Endothelial cell (in vitro differentiated cells): ENCODE measurements at regions not wholly inside any gene's neighbourhood (a gene's known extent, or its start where the extent isn't known, plus 50 kb on each side); places are given as distances from the start of the nearest gene placed in this dataset.
"Not testable (repeated sequence)": the region's sequence is repeated elsewhere in the genome, so short reads cannot be mapped to it uniquely, and the experiment has no call there.

Source experiments
- DNase-seq: peaks from one replicate; pipeline ENCODE4 v3.0.0; 2021; ENCODE audit warnings: low spot score
- H3K27ac Mint-ChIP-seq: one replicate; pipeline ENCODE4 v1.8.0; 2021; ENCODE audit warnings: mixed read lengths, inconsistent platforms; ENCODE audit not compliant: unreplicated experiment
- H3K27me3 Mint-ChIP-seq: one replicate; pipeline ENCODE4 v1.8.0; 2021; ENCODE audit warnings: mild to moderate bottlenecking, moderate library complexity, mixed read lengths, inconsistent platforms; ENCODE audit not compliant: unreplicated experiment
- H3K36me3 Mint-ChIP-seq: one replicate; pipeline ENCODE4 v1.8.0; 2021; ENCODE audit warnings: mild to moderate bottlenecking, low read depth, mixed read lengths, inconsistent platforms; ENCODE audit not compliant: unreplicated experiment
- H3K4me1 Mint-ChIP-seq: one replicate; pipeline ENCODE4 v1.8.0; 2021; ENCODE audit warnings: mild to moderate bottlenecking, mixed read lengths, inconsistent platforms; ENCODE audit not compliant: unreplicated experiment
- H3K4me3 Mint-ChIP-seq: one replicate; pipeline ENCODE4 v1.8.0; 2021; ENCODE audit warnings: mild to moderate bottlenecking, mixed read lengths, inconsistent platforms; ENCODE audit not compliant: unreplicated experiment
- H3K9me3 Mint-ChIP-seq: one replicate; pipeline ENCODE4 v1.8.0; 2021; ENCODE audit warnings: mixed read lengths, inconsistent platforms; ENCODE audit not compliant: unreplicated experiment
- CTCF ChIP-seq: fragments of 200-600 bp; sonication (generic); IDR thresholded peaks from one replicate; pipeline ENCODE4 v1.5.0; 2021; ENCODE audit warnings: antibody characterized with exemption; ENCODE audit not compliant: unreplicated experiment

GRCh38 chr10:61589547-61590243 is 73.0 kb upstream of the CABCOCO1 start:
- Mint-ChIP-seq H3K27me3 (no peaks in the 10 kb centered on the region), H3K4me3 (no peak overlapping the region), H3K9me3 (no peaks in the 10 kb centered on the region), H3K27ac (no peak overlapping the region), H3K36me3 (no peaks in the 10 kb centered on the region), H3K4me1 (no peaks in the 10 kb centered on the region)
- DNase-seq: no peak
- no peak for TF ChIP-seq CTCF

DNA sequence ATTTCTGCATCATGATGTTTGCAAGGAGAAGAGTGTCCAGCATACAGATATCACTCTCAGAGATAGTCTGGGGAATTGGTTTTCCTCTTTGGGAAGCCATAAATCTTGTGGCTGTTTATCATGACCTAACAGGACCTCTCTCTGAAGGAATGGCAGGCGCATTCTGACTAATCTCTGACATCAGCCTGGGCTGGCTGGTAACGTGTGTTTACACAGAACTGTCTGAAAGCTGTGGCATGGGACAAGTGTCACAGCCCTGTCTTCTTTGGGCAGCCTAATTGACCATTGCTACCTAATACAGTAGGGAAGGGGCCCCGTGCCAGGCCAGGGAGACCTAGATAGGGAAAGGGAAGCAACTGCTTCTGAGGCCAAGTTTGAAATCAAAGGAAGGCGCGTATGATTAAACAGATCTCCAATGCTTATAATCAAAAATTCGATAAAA is 73.9 kb upstream of the CABCOCO1 start:
- Mint-ChIP-seq H3K4me3 (no peak overlapping the region), H3K9me3 (no peaks in the 10 kb centered on the region), H3K36me3 (no peaks in the 10 kb centered on the region), H3K4me1 (no peaks in the 10 kb centered on the region), H3K27me3 (no peaks in the 10 kb centered on the region), H3K27ac (no peak overlapping the region)
- TF ChIP-seq CTCF: no peak
- DNase-seq: no peak

- Mint-ChIP-seq H3K27ac (no peak overlapping the region), H3K27me3 (no peaks in the 10 kb centered on the region), H3K4me3 (no peak overlapping the region), H3K4me1 (no peaks in the 10 kb centered on the region), H3K36me3 (no peaks in the 10 kb centered on the region), H3K9me3 (no peaks in the 10 kb centered on the region)
- DNase-seq: no peak
- TF ChIP-seq CTCF: no peak
Measured at GRCh38 chr10:61586829-61587228, 75.9 kb upstream of the CABCOCO1 start.

GRCh38 chr10:61580608-61581007 is 82.1 kb upstream of the CABCOCO1 start:
- Mint-ChIP-seq H3K27ac (no peak overlapping the region), H3K27me3 (no peaks in the 10 kb centered on the region), H3K36me3 (no peaks in the 10 kb centered on the region), H3K4me3 (no peak overlapping the region), H3K9me3 (no peaks in the 10 kb centered on the region), H3K4me1 (no peaks in the 10 kb centered on the region)
- DNase-seq: no peak
- TF ChIP-seq CTCF: no peak

GRCh38 chr10:61570204-61570603 is 92.5 kb upstream of the CABCOCO1 start:
- not testable (repeated sequence) for DNase-seq, H3K36me3 Mint-ChIP-seq, H3K27ac Mint-ChIP-seq, H3K9me3 Mint-ChIP-seq, H3K4me1 Mint-ChIP-seq, H3K27me3 Mint-ChIP-seq, H3K4me3 Mint-ChIP-seq
